HG02798 (cell line): ENCODE measurements at regions not wholly inside any gene's neighbourhood (a gene's known extent, or its start where the extent isn't known, plus 50 kb on each side); places are given as distances from the start of the nearest gene placed in this dataset.
"Not testable (repeated sequence)": the region's sequence is repeated elsewhere in the genome, so short reads cannot be mapped to it uniquely, and the experiment has no call there.

ENCODE experiments used
- ATAC-seq: cut with Tn5 transposase; IDR thresholded peaks from one replicate; pipeline ENCODE4 v1.9.1; 2021; ENCODE audit warnings: mild to moderate bottlenecking; ENCODE audit not compliant: unreplicated experiment, poor library complexity

- ATAC-seq, result no peak
Observed at GRCh38 chr10:78605800-78606350, 462.9 kb upstream of the ZMIZ1 start.

- ATAC-seq, result not testable (repeated sequence)
Observed at GRCh38 chr10:78606766-78607165, 462.0 kb upstream of the ZMIZ1 start.

GRCh38 chr10:78609976-78610375 lies 458.8 kb upstream of the ZMIZ1 start:
- ATAC-seq, result no peak

- ATAC-seq, result no peak
Observed at GRCh38 chr10:78613132-78613531, 455.6 kb upstream of the ZMIZ1 start.

GRCh38 chr10:78614267-78614666 lies 454.5 kb upstream of the ZMIZ1 start:
- ATAC-seq, result no peak

GRCh38 chr10:78614744-78615143 lies 454.0 kb upstream of the ZMIZ1 start:
- no peak for ATAC-seq

GRCh38 chr10:78616125-78616695 lies 452.6 kb upstream of the ZMIZ1 start:
- no peak for ATAC-seq

GRCh38 chr10:78617115-78617514 lies 451.7 kb upstream of the ZMIZ1 start:
- no peak for ATAC-seq

GRCh38 chr10:78617631-78618030 lies 451.1 kb upstream of the ZMIZ1 start:
- ATAC-seq, result no peak

- no peak for ATAC-seq
Observed at GRCh38 chr10:78618050-78618449, 450.7 kb upstream of the ZMIZ1 start.

GRCh38 chr10:78619115-78619851 lies 449.5 kb upstream of the ZMIZ1 start:
- ATAC-seq, result no peak

- no peak for ATAC-seq
Observed at GRCh38 chr10:78619896-78620295, 448.9 kb upstream of the ZMIZ1 start.

GRCh38 chr10:78620985-78621799 lies 447.6 kb upstream of the ZMIZ1 start:
- ATAC-seq, result no peak

GRCh38 chr10:78623578-78624215 lies 445.1 kb upstream of the ZMIZ1 start:
- no peak for ATAC-seq

- ATAC-seq, result no peak
Observed at GRCh38 chr10:78624791-78625190, 444.0 kb upstream of the ZMIZ1 start.

- ATAC-seq, result no peak
Observed at GRCh38 chr10:78626471-78626870, 442.3 kb upstream of the ZMIZ1 start.

GRCh38 chr10:78627254-78627795 lies 441.4 kb upstream of the ZMIZ1 start:
- no peak for ATAC-seq

GRCh38 chr10:78628976-78629375 lies 439.8 kb upstream of the ZMIZ1 start:
- ATAC-seq, result no peak

GRCh38 chr10:78629773-78630172 lies 439.0 kb upstream of the ZMIZ1 start:
- ATAC-seq, result no peak
